COR-L47 (cell line): ENCODE measurements at regions not wholly inside any gene's neighbourhood (a gene's known extent, or its start where the extent isn't known, plus 50 kb on each side); places are given as distances from the start of the nearest gene placed in this dataset.
"Not testable (repeated sequence)": the region's sequence is repeated elsewhere in the genome, so short reads cannot be mapped to it uniquely, and the experiment has no call there.

ENCODE experiments used
- DNase-seq: peaks from one replicate; lab custom pipeline; 2025; lab: John Stamatoyannopoulos, UW

DNA sequence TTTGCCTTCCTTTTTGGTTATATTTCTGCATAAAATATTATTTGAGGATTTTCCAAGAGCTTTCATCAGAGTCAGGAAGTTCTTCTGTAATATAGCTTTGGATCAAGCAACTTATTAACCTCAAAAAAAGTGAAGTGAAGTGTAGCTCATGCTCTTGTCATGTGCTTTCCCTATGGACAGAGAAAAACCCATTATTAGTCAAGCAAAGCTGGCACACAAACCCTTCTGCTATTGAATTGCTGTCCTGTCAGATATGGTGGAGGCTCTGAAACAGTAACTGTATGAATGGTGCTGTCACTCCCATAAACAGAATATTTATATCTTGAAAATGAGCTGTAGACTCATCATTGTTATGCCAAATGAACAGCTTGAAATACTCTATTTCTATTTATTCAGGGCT lies 1533.3 kb downstream of the RPIA start:
- DNase-seq, result not testable (repeated sequence)

DNA sequence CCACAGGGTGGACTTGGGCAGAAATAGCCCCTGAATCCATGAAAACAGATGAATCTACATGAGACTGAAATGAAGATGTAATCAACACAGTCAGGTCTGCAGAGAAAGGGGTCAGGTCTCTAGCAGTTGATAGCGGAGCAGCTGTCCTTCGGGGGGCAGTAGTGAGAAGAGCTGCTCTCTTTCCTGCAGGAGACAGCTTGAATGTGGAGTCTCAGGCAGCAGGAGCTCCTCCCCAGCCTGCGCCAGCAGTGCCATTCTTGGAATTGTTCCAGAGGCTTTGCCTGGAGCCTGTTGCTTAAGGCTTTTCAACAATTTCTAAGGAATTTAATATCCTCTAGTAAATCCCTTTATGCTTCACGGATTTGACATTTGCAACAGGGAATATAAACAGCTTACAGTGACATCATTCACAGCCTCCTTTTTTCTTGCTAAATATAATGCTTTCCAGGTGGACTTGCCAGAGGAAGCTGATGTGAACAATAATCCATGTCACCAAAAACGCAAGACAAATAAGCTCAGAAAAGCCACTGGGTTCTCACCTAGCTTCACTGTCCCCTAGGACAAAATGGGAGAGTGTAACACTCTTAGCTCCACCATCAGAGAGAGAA lies 1535.1 kb downstream of the RPIA start:
- DNase-seq, result not testable (repeated sequence)

DNA sequence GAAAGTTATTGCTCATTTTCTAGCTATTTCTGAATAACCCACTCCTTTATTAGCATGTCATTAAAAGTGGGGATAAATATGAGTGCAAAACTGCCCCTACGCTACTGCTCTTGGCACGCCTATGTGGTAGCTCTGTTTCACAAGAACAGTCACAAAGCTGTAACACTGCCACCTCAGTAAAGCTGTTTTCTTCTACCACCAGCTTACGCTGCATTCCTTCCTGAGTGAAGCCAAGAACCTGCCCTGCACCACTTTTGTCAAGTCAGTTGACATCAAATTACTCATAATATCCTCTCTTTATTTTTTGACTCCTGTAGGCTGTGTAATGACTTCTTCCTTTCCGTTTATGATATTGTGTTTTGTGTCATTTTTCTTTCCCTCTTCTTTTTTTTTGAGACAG lies 1539.7 kb downstream of the RPIA start:
- not testable (repeated sequence) for DNase-seq

DNA sequence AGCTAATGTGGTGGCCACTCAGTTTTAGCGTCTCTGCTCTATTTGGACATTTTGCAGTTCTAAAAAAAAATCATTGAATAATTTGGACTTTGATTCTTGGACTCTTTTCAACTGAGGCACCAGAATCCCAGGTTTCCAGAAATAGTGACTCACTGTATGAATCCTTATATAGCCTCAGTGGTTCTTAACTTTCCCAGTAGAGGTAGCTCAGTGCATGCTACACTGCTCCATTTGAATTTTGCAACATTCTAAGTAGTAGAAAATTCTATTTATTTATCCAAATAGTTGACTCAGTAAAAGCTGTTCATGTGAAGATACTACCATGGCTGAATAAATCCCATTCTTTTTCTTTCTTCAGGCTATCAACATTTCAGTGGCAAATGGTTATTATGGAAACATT lies 1544.0 kb downstream of the RPIA start:
- not testable (repeated sequence) for DNase-seq

DNA sequence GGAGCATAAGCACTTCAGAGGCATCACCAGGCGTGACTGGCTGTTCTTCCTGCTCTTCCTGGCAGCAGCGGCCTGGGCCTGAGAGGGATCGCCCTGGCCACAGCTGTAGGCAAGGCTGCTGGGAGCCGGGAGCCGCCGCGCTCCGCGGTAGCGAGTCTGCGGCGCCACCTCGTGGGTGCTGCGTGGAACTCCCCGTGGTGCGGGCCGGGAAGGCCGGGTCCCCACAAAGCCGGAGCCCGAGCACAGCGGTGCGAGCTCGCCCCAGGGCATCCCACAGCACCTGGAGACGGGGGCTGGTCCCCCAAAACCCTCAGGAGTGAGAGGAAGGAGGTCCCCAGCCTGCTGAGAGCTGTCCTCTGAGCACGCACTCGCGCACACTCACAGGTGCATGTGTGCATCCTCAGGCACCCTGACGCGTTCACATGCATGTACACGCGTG lies 1546.5 kb downstream of the RPIA start:
- peak; percentile 1 for DNase-seq

DNA sequence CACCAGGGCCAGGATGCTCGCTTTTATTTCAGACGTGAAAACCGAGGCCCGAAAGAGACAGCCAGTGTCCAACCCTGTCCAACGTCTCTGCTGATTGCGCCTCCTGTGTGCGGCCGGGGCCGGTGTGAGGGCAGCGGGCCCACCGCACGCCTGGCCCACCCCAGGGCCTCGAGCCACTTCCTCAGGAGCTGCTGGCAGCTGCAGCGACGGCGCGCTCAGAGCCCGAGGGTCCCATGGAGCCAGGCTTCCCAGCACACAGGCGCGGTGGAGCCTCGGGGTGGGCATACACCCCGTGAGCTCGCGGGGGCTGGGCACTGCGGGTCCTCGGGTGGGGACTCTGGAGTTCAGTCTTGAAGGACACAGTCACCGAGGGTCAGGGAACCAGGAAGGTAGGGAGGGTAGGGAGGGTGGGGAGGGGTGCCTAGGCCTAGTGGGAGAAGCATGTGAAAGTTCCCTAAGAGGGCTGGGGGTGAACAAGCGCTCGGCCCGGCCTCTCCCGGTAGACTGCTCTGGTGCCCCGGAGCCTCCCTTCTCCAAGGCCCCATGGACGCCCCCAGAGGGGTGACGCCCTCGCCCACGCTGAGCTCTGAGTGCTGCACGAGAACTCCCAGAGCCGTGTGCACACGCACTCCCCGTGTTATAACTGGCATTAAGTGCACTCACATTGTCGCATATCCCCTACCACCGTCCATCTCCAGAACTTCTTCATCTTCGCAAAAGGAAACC lies 1547.2 kb downstream of the RPIA start:
- DNase-seq, result not testable (repeated sequence)

DNA sequence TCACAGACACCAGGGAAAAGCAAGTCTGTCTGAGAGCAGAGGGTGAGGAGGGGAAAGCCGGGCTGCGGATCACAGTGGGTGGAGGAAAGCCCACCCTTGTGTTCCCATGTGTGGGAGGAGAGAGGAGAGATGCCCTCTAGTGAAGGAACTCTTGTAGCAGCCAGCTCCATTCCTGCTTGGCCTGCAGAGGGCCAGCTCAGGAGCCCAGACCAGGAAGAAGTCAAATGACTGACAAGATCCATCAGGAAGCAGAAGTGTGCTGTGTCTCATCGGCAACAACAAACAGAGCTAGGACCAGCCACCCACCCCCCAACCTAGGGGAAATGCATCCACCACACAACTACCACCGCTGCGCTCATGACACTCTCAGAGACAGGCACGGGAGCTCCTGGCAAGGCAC lies 1548.3 kb downstream of the RPIA start:
- DNase-seq, result not testable (repeated sequence)

DNA sequence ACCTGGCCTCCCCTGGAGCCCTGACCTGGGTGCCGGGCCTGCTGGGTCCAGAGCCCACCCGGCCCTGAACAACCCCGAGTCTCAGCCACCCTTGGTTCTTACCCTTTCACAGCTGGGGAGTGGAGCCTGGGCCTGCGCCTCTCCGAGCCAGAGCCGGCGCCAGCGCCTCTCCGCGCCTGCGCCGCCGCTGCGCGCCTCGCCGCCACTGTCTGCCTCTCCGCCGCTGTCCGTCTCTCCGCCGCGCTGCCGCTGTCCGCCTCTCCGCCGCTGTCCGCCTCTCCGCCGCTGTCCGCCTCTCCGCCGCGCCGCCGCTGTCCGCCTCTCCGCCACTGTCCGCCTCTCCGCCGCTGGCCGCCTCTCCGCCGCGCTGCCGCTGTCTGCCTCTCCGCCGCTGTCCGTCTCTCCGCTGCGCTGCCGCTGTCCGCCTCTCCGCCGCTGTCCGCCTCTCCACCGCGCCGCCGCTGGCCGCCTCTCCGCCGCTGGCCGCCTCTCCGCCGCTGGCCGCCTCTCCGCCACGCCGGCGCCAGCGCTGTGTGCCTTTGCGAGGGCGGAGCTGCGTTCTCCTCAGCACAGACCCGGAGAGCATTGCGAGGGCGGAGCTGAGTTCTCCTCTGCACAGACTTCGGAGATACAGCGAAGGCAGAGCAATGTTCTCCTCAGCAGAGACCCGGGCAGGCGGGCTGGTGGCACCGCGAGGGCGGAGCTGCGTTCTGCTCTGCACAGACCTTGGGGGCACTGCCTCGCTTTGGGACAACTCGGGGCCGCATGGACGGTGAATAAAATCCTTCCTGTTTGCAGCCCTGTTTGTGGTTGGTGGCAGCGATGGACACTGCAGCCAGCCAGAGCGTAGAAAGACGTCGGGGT lies 1553.7 kb downstream of the RPIA start:
- not testable (repeated sequence) for DNase-seq

DNA sequence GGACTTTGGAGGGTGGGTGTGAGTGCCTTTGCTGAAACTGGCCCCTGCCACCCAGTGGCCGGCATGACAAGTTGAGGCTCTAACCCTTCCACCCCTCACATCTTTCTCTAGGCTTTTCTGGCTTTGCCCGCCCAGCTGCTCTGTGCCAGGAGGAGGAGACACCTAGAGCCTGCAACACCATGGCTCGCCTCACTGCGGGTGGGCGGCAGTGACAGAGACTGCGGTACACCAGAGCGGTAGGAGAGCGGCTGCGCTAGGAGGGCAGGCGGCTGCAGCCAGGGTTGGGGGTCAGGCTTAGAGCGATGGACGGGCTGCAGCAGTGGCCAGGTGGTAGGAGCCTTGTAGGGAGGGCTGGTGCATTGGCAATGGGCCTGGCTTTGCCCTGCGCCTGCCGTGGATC lies 1556.9 kb downstream of the RPIA start:
- not testable (repeated sequence) for DNase-seq

DNA sequence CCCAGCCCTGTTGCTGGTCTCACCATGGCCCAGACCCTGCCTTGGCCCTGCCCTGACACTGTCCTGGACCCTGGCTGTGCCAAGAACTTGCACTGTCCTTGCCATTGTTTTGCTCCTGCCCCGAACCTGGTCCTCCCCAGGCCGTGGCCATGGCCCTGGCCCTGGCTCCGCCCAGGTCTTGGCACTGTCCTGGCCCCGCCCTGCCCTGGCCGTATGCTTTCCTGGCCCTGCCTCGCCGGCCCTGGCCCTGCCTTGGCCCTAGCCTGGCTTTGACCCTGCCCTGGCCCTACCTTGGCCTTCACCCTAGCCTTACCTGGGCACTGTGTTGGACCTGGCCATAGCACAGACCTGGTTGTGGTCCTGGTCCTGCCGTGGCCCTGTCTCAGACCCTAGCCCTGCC lies 1558.9 kb downstream of the RPIA start:
- DNase-seq, result not testable (repeated sequence)

DNA sequence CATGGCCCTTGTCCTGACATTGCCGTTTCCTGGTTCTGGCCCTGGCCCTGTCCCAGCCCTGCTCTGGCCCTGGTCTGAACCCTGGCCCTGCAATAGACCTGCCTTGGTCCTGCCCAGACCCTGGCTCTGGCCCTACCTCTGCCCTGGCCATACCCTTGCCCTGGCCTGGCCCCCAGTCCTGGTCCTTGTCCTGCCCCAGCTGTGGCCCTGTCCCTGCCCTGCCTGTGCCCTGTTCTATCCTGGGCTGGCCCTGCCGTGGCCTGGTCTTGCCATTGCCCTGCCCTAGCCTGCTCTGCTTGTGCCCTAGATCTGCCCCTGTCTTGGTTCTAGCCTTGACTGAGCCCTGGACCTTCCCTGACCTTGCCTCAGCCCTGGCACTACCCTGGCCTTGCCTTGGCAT lies 1560.1 kb downstream of the RPIA start:
- DNase-seq, result not testable (repeated sequence)

DNA sequence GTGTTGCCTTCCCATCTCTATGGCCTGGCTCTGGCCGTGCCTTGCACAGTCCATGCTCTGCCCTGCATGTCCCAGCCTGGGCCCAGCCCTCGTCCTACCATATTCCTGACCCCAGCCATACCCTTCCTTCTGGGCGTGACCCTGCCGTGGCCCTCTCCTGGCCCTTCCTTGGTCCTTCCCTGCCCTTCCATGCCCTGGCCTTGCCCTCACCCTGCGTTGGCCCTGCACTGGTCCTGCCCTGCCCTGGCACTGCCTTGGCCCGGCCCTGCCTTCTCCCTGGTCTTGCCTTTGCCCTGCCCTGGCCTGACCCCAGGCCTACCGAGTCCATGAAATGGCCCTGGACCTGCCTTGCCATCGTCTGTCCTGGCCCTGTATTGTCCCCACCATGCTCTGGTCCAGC lies 1561.8 kb downstream of the RPIA start:
- not testable (repeated sequence) for DNase-seq

DNA sequence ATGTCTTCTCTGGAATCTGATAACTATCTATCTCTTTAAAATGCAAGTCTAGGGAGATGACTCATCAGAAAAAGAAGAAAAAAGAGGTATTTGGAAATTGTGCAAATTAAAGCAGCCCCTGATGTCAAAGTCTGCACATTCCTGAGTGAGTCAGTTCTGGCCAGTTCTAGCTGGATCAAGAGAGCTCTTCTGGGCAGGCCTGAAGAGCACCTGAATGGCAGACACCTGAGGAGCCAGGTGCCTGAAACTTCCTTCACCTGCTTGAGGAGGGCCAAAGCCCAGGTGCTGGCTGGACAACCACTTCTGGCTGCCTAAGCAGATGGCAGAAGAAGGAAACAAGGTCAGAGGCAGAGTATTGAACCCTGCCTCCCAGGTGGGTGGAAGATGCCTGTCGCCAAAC lies 1575.4 kb downstream of the RPIA start:
- DNase-seq, result not testable (repeated sequence)

DNA sequence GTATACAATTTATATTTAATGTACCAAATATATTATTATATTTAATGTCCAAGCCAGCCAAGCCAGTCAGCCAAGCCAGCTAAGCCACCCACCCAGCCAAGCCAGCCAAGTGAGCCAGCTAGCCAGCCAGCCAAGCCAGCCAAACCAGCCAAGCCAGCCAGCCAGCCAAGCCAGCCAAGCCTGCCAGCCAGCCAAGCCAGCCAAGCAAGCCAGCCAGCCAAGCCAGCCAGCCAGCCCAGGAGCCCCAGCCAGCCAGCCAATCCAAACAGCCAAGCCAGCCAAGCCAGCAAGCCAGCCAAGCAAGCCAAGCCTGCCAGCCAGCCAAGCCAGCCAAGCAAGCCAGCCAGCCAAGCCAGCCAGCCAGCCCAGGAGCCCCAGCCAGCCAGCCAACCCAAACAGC lies 1596.3 kb downstream of the RPIA start:
- not testable (repeated sequence) for DNase-seq

DNA sequence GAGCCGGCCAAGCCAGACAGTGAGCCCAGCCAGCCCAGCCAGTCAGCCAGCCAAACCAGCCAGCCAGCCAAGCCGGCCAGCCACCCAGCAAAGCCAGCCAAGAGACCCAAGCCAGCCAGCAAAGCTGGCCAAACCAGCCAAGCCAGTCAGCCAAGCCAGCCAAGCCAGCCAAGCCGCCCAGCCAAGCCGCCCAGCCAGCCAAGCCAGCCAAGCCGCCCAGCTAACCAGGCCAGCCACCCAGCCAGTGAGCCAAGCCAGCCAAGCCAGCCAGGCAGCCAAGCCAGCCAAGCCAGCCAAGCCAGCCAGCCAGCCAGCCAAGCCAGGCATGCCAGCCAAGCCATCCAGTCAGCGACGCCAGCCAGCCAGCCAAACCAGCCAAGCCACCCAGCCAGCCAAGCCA lies 1596.9 kb downstream of the RPIA start:
- DNase-seq, result not testable (repeated sequence)

DNA sequence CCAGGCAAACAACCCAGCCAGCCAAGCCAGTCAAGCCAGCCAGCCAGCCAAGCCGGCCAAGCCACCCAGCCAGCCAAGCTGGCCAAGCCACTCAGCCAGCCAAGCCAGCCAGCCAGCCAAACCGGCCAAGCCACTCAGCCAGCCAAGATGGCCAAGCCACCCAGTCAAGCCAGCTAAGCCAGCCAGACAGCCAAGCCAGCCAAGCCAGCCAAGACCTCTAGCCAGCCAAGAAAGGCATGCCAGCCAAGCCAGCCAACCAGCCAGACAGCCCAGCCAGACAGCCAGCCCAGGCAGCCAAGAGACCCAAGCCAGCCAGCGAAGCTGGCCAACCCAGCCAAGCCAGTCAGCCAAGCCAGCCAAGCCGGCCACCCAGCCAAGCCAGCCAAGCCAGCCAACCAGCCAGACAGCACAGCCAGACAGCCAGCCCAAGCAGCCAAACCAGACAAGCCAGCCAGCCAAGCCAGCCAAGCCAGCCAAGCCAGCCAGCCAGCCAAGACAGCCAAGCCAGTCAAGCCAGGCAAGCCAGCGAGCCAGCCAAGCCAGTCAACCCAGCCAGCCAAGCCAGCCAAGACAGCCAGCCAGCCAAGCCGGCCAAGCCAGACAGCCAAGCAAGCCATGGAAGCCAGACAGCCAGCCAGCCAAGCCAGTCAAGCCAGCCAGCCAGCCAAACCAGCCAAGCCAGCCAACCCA lies 1598.0 kb downstream of the RPIA start:
- not testable (repeated sequence) for DNase-seq

DNA sequence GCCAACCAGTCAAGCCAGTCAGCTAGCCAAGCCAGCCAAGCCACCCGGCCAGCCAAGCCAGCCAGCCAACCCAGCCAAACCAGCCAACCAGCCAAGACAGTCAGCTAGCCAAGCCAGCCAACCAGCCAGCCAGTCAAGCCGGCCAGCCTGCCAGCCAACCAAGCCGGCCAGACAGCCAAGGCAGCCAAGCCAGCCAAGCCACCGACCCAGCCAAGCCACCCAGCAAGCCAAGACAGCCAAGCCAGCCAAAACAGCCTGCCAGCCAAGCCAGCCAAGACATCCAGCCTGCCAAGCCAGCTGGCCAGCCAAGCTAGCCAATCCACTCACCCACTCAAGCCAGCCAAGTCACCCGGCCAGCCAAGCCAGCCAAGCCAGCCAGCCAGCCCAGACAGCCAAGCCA lies 1599.2 kb downstream of the RPIA start:
- not testable (repeated sequence) for DNase-seq

DNA sequence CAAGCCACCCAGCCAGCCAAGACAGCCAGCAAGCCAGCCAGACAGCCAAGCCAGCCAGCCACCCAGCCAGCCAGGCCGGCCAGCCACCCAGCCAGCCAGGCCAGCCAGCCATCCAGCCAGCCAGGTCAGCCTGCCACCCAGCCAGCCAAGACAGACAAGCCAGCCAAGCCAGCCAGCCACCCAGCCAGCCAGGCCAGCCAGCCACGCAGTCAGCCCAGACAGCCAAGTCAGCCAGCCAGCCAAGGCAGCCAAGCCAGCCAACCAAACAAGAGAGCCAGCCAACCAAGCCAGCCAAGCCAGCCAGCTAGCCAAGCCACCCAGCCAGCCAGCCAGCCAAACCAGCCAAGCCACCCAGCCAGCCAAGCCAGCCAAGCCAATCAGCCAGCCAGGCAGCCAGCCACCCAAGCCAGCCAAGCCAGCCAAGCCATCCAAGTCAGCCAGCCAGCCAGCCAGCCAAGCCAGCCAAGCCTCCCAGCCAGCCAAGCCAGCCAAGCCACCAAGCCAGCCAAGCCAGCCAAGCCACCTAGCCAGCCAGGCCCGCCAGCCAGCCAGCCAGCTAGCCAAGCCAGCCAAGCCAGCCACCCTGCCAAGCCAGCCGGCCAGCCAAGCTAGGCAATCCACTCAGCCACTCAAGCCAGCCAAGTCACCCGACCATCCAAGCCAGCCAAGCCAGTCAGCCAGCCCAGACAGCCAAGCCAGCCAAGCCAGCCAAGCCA lies 1599.9 kb downstream of the RPIA start:
- not testable (repeated sequence) for DNase-seq

DNA sequence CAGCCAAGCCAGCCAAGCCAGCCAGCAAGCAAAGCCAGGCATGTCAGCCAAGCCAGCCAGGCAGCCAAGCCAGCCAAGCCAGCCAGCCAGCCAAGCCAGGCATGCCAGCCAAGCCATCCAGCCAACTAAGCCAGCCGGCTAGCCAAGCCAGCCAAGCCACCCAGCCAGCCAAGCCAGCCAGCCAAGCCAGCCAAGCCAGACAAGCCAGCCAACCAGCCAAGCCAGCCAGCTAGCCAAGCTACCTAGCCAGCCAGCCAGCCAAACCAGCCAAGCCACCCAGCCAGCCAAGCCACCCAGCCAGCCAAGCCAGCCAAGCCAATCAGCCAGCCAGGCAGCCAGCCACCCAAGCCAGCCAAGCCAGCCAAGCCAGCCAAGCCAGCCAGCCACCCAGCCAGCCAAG lies 1600.5 kb downstream of the RPIA start:
- not testable (repeated sequence) for DNase-seq

DNA sequence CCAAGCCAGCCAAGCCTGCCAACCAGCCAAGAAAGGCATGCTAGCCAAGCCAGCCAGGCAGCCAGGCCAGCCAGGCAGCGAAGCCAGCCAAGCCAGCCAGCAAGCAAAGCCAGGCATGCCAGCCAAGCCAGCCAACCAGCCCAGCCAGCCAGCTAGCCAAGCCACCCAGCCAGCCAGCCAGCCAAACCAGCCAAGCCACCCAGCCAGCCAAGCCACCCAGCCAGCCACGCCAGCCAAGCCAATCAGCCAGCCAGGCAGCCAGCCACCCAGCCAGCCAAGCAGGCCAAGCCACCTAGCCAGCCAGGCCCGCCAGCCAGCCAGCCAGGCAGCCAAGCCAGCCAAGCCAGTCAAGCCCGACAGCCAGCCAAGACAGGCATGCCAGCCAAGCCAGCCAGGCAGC lies 1601.0 kb downstream of the RPIA start:
- not testable (repeated sequence) for DNase-seq

DNA sequence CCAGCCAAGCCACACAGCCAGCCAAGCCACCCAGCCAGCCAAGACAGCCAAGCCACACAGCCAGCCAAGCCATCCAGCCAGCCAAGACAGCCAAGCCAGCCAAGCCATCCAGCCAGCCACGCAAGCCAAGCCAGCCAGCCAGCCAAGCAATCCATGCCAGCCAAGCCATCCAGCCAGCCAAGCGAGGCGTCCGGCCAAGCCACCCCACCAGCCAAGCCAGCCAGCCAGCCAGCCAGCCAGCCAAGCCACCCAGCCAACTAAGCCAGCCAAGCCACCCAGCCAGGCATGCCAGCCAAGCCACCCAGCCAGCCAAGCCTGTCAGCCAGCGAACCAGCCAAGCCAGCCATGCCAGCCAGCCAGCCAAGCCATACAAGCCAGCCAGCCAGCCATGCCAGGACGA lies 1601.8 kb downstream of the RPIA start:
- DNase-seq, result not testable (repeated sequence)
